Upper lobe of left lung (tissue), 6 donors: ENCODE measurements at regions not wholly inside any gene's neighbourhood (a gene's known extent, or its start where the extent isn't known, plus 50 kb on each side); places are given as distances from the start of the nearest gene placed in this dataset.

ENCODE experiments used
- ATAC-seq, 2 donors: fragments of 200-7000 bp; cut with Tn5 transposase; one replicate each; pipeline ENCODE4 v1.9.1; 2022; ENCODE audit warnings: mild to moderate bottlenecking in 2 of 2, moderate library complexity in 2 of 2; ENCODE audit not compliant: low FRiP score in 2 of 2
- DNase-seq, 2 donors: peaks; one replicate each; pipeline ENCODE4 v3.0.0-alpha.2; 2019 to 2020
- H3K27ac ChIP-seq, 4 donors: fragments of 200-600 bp; sonication (generic); one replicate each; pipeline ENCODE4 v1.5.1; 2016 to 2019
- H3K27me3 ChIP-seq, 4 donors: fragments of 200-600 bp; sonication (generic); one replicate each; pipeline ENCODE4 v1.5.1; 2017 to 2019
- H3K36me3 ChIP-seq, 4 donors: fragments of 200-600 bp; sonication (generic); one replicate each; pipeline ENCODE4 v1.5.1; 2016 to 2019
- H3K4me1 ChIP-seq, 4 donors: fragments of 200-600 bp; sonication (generic); one replicate each; pipeline ENCODE4 v1.5.1; 2018 to 2019
- H3K4me3 ChIP-seq, 4 donors: fragments of 200-600 bp; sonication (generic); one replicate each; pipeline ENCODE4 v1.5.1; 2017 to 2019; ENCODE audit warnings: mild to moderate bottlenecking in 2 of 4, moderate library complexity in 1 of 4
- H3K9me3 ChIP-seq, 4 donors: fragments of 200-600 bp; sonication (generic); one replicate each; pipeline ENCODE4 v1.5.1; 2018 to 2019
- EP300 ChIP-seq, 4 donors: sonication (generic); formaldehyde crosslinking; IDR thresholded peaks; one replicate each; pipeline ENCODE4 v1.5.1; 2017; ENCODE audit warnings: antibody characterized with exemption in 4 of 4, control low read depth in 2 of 4
- POLR2A ChIP-seq, 4 donors: fragments of 450-650 bp; IDR thresholded peaks; one replicate each; pipeline ENCODE4 v1.5.1; 2016 to 2017; ENCODE audit warnings: antibody characterized with exemption in 4 of 4, mild to moderate bottlenecking in 2 of 4
- POLR2AphosphoS5 ChIP-seq, 2 donors: sonication (generic); formaldehyde crosslinking; IDR thresholded peaks; one replicate each; pipeline ENCODE4 v1.5.1; 2017; ENCODE audit warnings: antibody characterized with exemption in 2 of 2
- WGBS, 2 donors: methylation state at CpG; one replicate each; pipeline ENCODE4 v1.1.5; 2017 to 2018; 5-methylcytosine and 5-hydroxymethylcytosine counted together
- TF ChIP-seq, protein P1 (sequence below), 6 experiments: fragments of 450-650 bp in 4 of 6; fragments of 200-600 bp in 2 of 6; sonication (generic) in 2 of 6; IDR thresholded peaks; one replicate each; pipeline ENCODE4 v1.5.1; 2016 to 2019; ENCODE audit warnings: antibody characterized with exemption in 6 of 6
- donor health status: DM: no; HTN: no; CAD: no; lungs with moderate emphysema.
- donor health status: DM: no; HTN: yes; CAD: no; lungs with severe emphysema.

DNA sequence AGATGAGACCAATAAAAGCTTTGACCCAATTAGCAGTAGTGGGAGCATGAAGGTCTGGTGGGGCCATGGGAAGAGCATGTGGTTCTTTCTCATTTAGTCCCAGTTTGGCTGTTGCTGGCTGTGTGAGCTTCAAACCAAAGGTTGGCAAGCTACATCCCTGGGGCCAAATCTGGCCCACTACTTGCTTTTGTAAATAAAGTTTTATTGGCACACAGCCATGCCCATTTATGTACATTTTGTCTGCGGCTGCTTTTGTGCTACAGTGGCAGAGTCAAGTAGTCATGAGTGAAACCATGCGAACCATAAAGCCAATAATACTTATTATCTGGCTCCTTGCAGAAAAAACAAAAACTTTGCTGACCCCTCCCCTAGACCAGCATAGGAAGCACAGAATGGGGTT, 196.9 kb downstream of the PRDM2 start:
- no peak for ATAC-seq
- peaks cover 0 to 9% (median 5%) of the 10 kb centered on the region in 4 donors for H3K27me3 ChIP-seq
- WGBS, 2 donors: 60 to 95% methylated on average over 2 of the region's 2 CpGs

DNA sequence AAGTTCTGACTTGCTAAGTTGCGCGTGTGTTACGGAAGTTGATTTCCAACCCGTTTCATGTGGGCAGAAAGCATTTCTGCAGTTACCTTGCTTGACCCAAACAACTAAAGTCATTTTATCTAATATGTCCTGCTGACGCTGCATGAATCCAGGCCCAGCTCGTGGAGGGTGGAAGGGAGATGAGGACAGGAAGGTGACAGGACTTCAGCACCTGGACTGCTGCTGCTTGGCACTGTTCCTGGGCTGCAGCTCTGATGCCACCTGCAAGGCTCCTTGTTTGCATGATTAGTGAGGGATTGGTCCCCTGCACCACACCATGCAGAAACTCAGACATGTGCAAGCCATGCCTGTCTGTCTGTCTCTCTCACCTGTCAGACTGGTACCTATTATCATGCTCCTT, 198.4 kb downstream of the PRDM2 start:
- ATAC-seq (no peak), DNase-seq (no peak)
- WGBS, 2 donors: 71 to 94% methylated on average over 6 of the region's 6 CpGs
- peaks cover 0 to under 1% (median 0%) of the 10 kb centered on the region in 4 donors for H3K27me3 ChIP-seq
- peaks cover 0 to 4% (median 1%) of the 10 kb centered on the region in 4 donors for H3K4me1 ChIP-seq
- no peak overlapping the region for H3K27ac ChIP-seq
- H3K36me3 ChIP-seq: no peaks in the 10 kb centered on the region
- TF ChIP-seq EP300 (IDR thresholded peaks at IDR 0.05): no peak
- no peak for TF ChIP-seq POLR2A (IDR thresholded peaks at IDR 0.05)
- H3K4me3 ChIP-seq: no peak overlapping the region
- H3K9me3 ChIP-seq: no peaks in the 10 kb centered on the region

More for the DNA sequence above, 196.9 kb downstream of the PRDM2 start:
- H3K27ac ChIP-seq: no peak overlapping the region
- H3K9me3 ChIP-seq: no peaks in the 10 kb centered on the region
- peaks cover 0 to 15% (median 6%) of the 10 kb centered on the region in 4 donors for H3K4me1 ChIP-seq
- no peak for DNase-seq
- no peak overlapping the region for H3K4me3 ChIP-seq
- H3K36me3 ChIP-seq: no peaks in the 10 kb centered on the region
- TF ChIP-seq EP300 (IDR thresholded peaks at IDR 0.05): no peak
- TF ChIP-seq, protein P1, sequence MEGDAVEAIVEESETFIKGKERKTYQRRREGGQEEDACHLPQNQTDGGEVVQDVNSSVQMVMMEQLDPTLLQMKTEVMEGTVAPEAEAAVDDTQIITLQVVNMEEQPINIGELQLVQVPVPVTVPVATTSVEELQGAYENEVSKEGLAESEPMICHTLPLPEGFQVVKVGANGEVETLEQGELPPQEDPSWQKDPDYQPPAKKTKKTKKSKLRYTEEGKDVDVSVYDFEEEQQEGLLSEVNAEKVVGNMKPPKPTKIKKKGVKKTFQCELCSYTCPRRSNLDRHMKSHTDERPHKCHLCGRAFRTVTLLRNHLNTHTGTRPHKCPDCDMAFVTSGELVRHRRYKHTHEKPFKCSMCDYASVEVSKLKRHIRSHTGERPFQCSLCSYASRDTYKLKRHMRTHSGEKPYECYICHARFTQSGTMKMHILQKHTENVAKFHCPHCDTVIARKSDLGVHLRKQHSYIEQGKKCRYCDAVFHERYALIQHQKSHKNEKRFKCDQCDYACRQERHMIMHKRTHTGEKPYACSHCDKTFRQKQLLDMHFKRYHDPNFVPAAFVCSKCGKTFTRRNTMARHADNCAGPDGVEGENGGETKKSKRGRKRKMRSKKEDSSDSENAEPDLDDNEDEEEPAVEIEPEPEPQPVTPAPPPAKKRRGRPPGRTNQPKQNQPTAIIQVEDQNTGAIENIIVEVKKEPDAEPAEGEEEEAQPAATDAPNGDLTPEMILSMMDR (IDR thresholded peaks at IDR 0.05): no peak
- no peak for TF ChIP-seq POLR2AphosphoS5 (IDR thresholded peaks at IDR 0.05)
- no peak for TF ChIP-seq POLR2A (IDR thresholded peaks at IDR 0.05)

DNA sequence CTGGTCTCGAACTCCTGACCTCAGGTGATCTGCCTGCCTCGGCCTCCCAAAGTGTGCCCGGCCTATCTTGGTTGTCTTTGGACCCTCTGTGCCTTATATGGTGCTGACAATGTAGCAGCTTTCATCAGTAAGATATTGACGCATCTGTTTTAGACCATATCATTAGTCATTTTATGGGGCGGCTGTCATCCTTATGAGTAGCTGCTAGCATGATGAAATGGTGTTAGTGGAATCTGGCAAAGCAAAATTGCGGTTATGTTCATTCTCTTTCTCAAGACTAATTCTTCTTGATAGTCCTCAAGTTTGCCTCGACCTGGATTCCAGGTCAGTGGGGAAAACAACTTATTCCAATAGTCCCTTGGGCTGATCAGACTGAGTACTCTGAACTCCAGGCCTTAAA, 199.9 kb downstream of the PRDM2 start:
- ATAC-seq (no peak), DNase-seq (no peak)
- H3K9me3 ChIP-seq: no peaks in the 10 kb centered on the region
- no peak overlapping the region for H3K27ac ChIP-seq
- H3K4me3 ChIP-seq: no peak overlapping the region
- H3K4me1 ChIP-seq: peaks cover 0 to 4% (median 0%) of the 10 kb centered on the region in 4 donors
- no peaks in the 10 kb centered on the region for H3K27me3 ChIP-seq
- TF ChIP-seq, protein P1 (IDR thresholded peaks at IDR 0.05): no peak
- TF ChIP-seq POLR2AphosphoS5 (IDR thresholded peaks at IDR 0.05) (no peak), POLR2A (IDR thresholded peaks at IDR 0.05) (no peak), EP300 (IDR thresholded peaks at IDR 0.05) (no peak)
- H3K36me3 ChIP-seq: no peaks in the 10 kb centered on the region
- WGBS, 2 donors: 68 to 88% methylated on average over 7 of the region's 7 CpGs

DNA sequence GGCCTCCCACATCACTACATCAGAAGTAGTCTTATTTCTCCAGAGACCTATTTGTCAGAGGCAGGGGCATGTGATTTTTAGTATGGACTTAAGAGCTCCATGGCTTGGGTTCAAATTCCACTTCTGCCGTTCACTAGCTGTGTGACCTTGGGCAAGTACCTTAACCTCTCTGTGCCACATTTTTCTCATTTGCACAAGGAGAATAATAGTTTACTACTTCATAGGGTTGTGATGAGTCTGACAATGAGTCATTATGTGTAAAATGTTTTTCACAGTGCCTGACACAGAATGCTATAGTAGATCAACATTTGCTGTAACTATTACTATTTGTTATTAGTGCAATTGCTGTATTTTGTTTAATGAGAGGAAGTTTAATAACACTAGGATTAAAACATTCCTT, 200.6 kb downstream of the PRDM2 start:
- TF ChIP-seq POLR2AphosphoS5 (IDR thresholded peaks at IDR 0.05) (no peak), POLR2A (IDR thresholded peaks at IDR 0.05) (no peak), EP300 (IDR thresholded peaks at IDR 0.05) (no peak)
- TF ChIP-seq, protein P1 (IDR thresholded peaks at IDR 0.05): no peak
- ATAC-seq (no peak), DNase-seq (no peak)
- no peaks in the 10 kb centered on the region for H3K36me3 ChIP-seq
- no peak overlapping the region for H3K4me3 ChIP-seq
- no peaks in the 10 kb centered on the region for H3K27me3 ChIP-seq
- H3K27ac ChIP-seq: no peak overlapping the region
- WGBS, 2 donors: 76 to 78% methylated on average over 1 of the region's 1 CpG
- H3K9me3 ChIP-seq: no peaks in the 10 kb centered on the region
- peaks cover 0 to 4% (median 0%) of the 10 kb centered on the region in 4 donors for H3K4me1 ChIP-seq

DNA sequence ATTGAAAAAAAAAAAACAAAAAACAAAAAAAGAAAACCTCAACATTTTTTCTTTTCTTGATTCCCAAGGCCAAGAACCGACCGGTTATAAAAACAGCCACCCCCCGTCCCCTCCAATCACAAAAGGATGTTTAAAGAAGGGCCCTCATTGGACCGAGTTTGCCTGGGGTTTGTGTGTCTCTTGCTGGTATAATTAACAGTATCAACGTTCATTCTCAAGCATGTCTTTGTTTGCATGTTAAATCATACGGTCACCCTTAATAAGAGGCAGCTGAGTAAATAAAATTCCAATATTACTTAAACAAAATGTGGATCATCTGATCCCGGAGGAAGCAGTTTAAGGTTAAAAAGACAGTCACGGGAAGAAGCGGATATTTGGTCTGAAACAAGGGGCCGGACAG, 201.1 kb downstream of the PRDM2 start:
- TF ChIP-seq, protein P1 (IDR thresholded peaks at IDR 0.05): no peak
- TF ChIP-seq EP300 (IDR thresholded peaks at IDR 0.05): no peak
- TF ChIP-seq POLR2AphosphoS5 (IDR thresholded peaks at IDR 0.05): no peak
- no peak for TF ChIP-seq POLR2A (IDR thresholded peaks at IDR 0.05)
- no peak overlapping the region for H3K4me3 ChIP-seq

More for the DNA sequence above, 201.1 kb downstream of the PRDM2 start:
- DNase-seq (no peak), ATAC-seq (no peak)
- Histone ChIP-seq H3K27me3 (no peaks in the 10 kb centered on the region), H3K36me3 (no peaks in the 10 kb centered on the region), H3K4me1 (peaks cover 0 to 4% (median 0%) of the 10 kb centered on the region in 4 donors), H3K27ac (no peak overlapping the region), H3K9me3 (no peaks in the 10 kb centered on the region)
- WGBS, 2 donors: 44 to 45% methylated on average over 10 of the region's 10 CpGs
